Muscle of leg (tissue), 3 donors: ENCODE measurements at regions not wholly inside any gene's neighbourhood (a gene's known extent, or its start where the extent isn't known, plus 50 kb on each side); places are given as distances from the start of the nearest gene placed in this dataset.

Experiments
- DNase-seq: peaks from one replicate; pipeline ENCODE4 v3.0.0; 2013
- H3K27ac ChIP-seq: one replicate; pipeline ENCODE4 v1.5.1; 2013; ENCODE audit warnings: mild to moderate bottlenecking, low read length, control low read depth
- H3K27me3 ChIP-seq: one replicate; pipeline ENCODE4 v1.6.1; 2013; ENCODE audit warnings: low read length; ENCODE audit not compliant: control insufficient read depth, insufficient read depth
- H3K36me3 ChIP-seq: one replicate; pipeline ENCODE4 v1.6.1; 2013; ENCODE audit warnings: low read length; ENCODE audit not compliant: control insufficient read depth, insufficient read depth
- H3K4me1 ChIP-seq: one replicate; pipeline ENCODE4 v1.6.1; 2013; ENCODE audit warnings: low read length; ENCODE audit not compliant: control insufficient read depth, insufficient read depth
- H3K4me3 ChIP-seq: one replicate; pipeline ENCODE4 v1.5.1; 2013; ENCODE audit warnings: low read length, control low read depth
- H3K9me3 ChIP-seq: replicated peaks from 2 replicates; pipeline ENCODE4 v1.6.1; 2013; ENCODE audit warnings: low read depth, low read length; ENCODE audit not compliant: control insufficient read depth
- WGBS: methylation state at CpG from one replicate; pipeline ENCODE4 v1.1.5; 2013; ENCODE audit warnings: missing lambda C conversion rate; ENCODE audit not compliant: insufficient coverage; 5-methylcytosine and 5-hydroxymethylcytosine counted together

DNA sequence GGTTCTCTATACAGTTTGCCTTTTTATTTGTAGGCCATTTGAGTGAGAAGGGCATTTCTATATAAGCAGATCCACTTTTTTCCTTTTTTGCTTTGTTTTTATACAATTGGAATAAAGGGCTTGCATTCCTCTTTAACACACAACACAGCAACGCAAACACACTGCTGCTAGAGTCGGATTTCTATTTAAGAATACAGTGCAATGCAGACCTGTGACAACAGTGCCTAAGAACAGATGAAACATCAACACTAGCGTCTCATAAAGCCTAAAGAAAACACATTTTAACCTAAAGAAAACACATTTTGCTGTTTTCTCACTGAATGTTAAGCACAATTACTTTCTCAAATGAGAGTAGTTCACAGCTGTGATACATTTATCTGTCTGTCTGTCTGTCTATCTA lies 1141.1 kb downstream of the CDH11 start:
- Histone ChIP-seq H3K9me3 (no peaks in the 10 kb centered on the region), H3K36me3 (no peaks in the 10 kb centered on the region), H3K27me3 (no peaks in the 10 kb centered on the region), H3K4me1 (no peaks in the 10 kb centered on the region), H3K4me3 (no peak overlapping the region), H3K27ac (no peak overlapping the region)
- no peak for DNase-seq
- WGBS: 70% methylated on average over 2 of the region's 3 CpGs

DNA sequence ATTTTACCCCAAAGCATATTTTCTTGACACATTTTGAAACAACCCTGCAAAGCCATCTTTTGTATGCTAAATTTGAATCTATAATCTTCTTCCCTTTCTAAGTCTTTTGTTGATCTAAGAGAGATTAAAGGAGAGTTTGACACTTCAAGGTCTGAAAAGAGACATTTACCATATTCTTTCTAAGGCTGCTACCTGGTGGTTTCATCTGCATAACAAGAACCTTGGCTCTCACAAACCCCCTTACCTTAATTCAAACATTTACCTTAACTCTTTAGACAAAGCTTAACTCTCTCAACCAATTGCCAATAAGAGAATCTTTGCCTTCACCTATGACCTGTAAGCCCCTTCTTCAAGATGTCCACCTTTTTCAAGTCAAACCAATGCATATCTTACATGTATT lies 1143.6 kb downstream of the CDH11 start:
- Histone ChIP-seq H3K36me3 (no peaks in the 10 kb centered on the region), H3K4me3 (no peak overlapping the region), H3K4me1 (no peaks in the 10 kb centered on the region), H3K9me3 (no peaks in the 10 kb centered on the region), H3K27me3 (no peaks in the 10 kb centered on the region), H3K27ac (no peak overlapping the region)
- no peak for DNase-seq

DNA sequence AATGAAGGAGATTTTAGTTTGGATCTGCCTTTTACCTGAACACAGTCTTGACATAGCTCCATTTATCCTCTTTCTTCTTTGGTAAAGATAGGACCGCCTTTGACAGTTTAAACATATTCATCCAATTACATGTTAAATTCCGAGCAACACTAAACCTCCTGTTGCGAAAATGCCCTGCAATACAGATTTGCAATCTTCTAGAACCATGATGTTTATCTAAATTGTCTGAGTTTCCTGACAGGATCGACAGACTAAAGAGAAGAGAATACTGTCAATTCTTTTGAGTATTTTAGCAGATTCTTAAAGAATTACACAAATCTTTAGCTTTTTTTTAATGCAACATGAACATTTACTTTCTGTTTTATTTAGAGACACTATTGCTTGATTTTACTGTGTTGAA lies 1145.5 kb downstream of the CDH11 start:
- no peak overlapping the region for H3K27ac ChIP-seq
- H3K4me1 ChIP-seq: no peaks in the 10 kb centered on the region
- no peak overlapping the region for H3K4me3 ChIP-seq
- WGBS: 100% methylated on average over 1 of the region's 4 CpGs
- H3K36me3 ChIP-seq: no peaks in the 10 kb centered on the region
- H3K9me3 ChIP-seq: no peaks in the 10 kb centered on the region
- no peak for DNase-seq
- no peaks in the 10 kb centered on the region for H3K27me3 ChIP-seq

GRCh38 chr16:63975669-63976068 lies 1146.2 kb downstream of the CDH11 start:
- H3K36me3 ChIP-seq: no peaks in the 10 kb centered on the region
- no peak overlapping the region for H3K27ac ChIP-seq
- no peaks in the 10 kb centered on the region for H3K9me3 ChIP-seq
- no peaks in the 10 kb centered on the region for H3K4me1 ChIP-seq
- no CpG with 5 or more reads among the region's 3 CpGs for WGBS
- H3K4me3 ChIP-seq: no peak overlapping the region
- no peaks in the 10 kb centered on the region for H3K27me3 ChIP-seq
- DNase-seq: no peak

DNA sequence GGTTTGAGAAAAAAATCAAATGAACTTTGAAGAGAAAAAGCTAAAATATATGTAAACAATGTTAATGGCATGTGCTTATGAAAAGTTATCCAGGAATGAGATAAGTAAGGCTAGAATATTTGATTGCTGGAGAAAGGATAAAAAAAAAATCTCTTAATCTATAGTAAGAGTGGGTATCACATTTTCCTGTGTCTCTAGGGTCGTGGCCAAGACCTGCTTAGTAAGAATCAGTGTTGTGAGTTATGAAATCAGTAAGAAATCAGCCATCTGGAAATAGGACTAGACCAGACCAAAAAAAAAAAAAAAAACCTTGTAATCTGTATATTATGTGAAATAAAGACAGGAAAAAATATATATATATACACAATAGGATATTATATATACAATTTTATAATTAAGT lies 1153.9 kb downstream of the CDH11 start:
- no peak overlapping the region for H3K4me3 ChIP-seq
- H3K27me3 ChIP-seq: no peaks in the 10 kb centered on the region
- H3K36me3 ChIP-seq: no peaks in the 10 kb centered on the region
- no peaks in the 10 kb centered on the region for H3K4me1 ChIP-seq
- no peak overlapping the region for H3K27ac ChIP-seq
- H3K9me3 ChIP-seq: no peaks in the 10 kb centered on the region
- WGBS: no CpG with 5 or more reads among the region's 1 CpG
- no peak for DNase-seq

GRCh38 chr16:63960321-63960720 lies 1161.5 kb downstream of the CDH11 start:
- no peaks in the 10 kb centered on the region for H3K4me1 ChIP-seq
- DNase-seq: peak; percentile 37
- no peak overlapping the region for H3K4me3 ChIP-seq
- no peaks in the 10 kb centered on the region for H3K36me3 ChIP-seq
- no peaks in the 10 kb centered on the region for H3K27me3 ChIP-seq
- H3K27ac ChIP-seq: no peak overlapping the region
- H3K9me3 ChIP-seq: no peaks in the 10 kb centered on the region

- no peak for DNase-seq
- Histone ChIP-seq H3K4me1 (no peaks in the 10 kb centered on the region), H3K27ac (no peak overlapping the region), H3K9me3 (no peaks in the 10 kb centered on the region), H3K27me3 (no peaks in the 10 kb centered on the region), H3K36me3 (no peaks in the 10 kb centered on the region), H3K4me3 (no peak overlapping the region)
- no CpG with 5 or more reads among the region's 2 CpGs for WGBS
Measured at GRCh38 chr16:63947022-63947421, 1174.8 kb downstream of the CDH11 start.

DNA sequence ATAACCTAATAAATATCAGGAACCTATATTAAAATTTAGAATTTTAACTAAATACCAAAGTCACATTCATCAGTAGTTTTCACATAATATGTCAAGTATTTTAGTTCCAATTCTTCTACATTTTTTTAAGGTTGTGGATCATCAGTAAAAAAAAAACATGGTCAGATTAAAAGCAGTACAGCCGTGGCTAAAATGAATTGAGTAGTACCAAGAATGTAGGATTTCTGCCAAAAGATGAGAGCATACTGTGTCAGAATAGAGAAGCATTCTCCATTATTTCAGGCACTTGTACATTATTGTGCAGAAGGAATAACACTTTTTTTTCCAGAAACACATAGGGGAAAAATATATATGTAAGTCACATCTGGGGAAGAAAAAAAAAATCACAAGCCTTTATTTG lies 1176.1 kb downstream of the CDH11 start:
- WGBS: no CpG with 5 or more reads among the region's 1 CpG
- H3K27ac ChIP-seq: no peak overlapping the region
- peak; percentile 44 for DNase-seq

DNA sequence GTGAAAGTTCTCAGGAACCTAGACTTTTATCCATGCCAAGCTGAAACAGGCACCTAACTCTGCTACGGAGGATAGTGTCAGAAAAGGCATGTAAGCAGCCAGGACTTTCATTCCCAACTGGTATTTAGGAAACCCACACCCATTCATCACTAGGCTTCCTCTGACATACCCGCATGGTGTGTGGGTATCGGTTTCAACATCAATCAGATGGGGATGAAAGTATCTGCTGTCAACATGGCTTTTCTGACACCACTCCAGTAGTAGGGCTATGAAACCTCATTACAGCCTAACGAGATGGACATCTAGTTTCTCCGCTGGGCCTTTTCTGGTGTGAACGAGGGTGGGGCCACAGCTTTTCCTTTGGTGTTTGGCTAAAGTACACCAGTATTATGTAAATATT lies 1178.3 kb downstream of the CDH11 start:
- 37% methylated on average over 2 of the region's 6 CpGs for WGBS
- Histone ChIP-seq H3K36me3 (no peaks in the 10 kb centered on the region), H3K27me3 (no peaks in the 10 kb centered on the region), H3K4me3 (no peak overlapping the region), H3K4me1 (no peaks in the 10 kb centered on the region), H3K27ac (no peak overlapping the region), H3K9me3 (no peaks in the 10 kb centered on the region)
- no peak for DNase-seq

More for the DNA sequence above, 1176.1 kb downstream of the CDH11 start:
- no peaks in the 10 kb centered on the region for H3K36me3 ChIP-seq
- no peak overlapping the region for H3K4me3 ChIP-seq
- H3K27me3 ChIP-seq: no peaks in the 10 kb centered on the region
- H3K9me3 ChIP-seq: no peaks in the 10 kb centered on the region
- no peaks in the 10 kb centered on the region for H3K4me1 ChIP-seq

- Histone ChIP-seq H3K9me3 (no peaks in the 10 kb centered on the region), H3K27ac (no peak overlapping the region), H3K27me3 (no peaks in the 10 kb centered on the region), H3K4me1 (no peaks in the 10 kb centered on the region), H3K36me3 (no peaks in the 10 kb centered on the region), H3K4me3 (no peak overlapping the region)
- WGBS: no CpG with 5 or more reads among the region's 4 CpGs
- no peak for DNase-seq
Measured at GRCh38 chr16:63938661-63939060, 1183.2 kb downstream of the CDH11 start.

DNA sequence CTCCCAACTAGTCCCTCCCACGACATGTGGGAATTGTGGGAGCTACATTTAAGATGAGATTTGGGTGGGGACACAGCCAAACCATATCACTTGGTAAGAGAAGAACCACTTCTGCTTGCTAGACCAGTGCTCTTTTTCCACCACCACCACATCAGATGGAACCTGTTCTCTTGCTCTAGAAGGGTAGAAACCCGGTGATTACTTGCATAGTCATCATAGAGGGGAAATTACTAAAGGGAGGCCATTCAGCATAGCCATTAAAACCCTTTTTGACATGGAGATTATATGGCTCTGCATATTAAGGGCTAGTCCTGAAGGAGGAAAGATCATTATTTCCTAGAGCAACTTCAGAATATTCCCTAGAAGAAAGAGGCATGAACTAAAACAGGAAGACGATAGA lies 1188.0 kb downstream of the CDH11 start:
- H3K27me3 ChIP-seq: no peaks in the 10 kb centered on the region

More for the DNA sequence above, 1188.0 kb downstream of the CDH11 start:
- Histone ChIP-seq H3K4me3 (no peak overlapping the region), H3K36me3 (no peaks in the 10 kb centered on the region), H3K27ac (no peak overlapping the region), H3K4me1 (no peaks in the 10 kb centered on the region), H3K9me3 (no peaks in the 10 kb centered on the region)
- no peak for DNase-seq
- WGBS: no CpG with 5 or more reads among the region's 3 CpGs
